PC-3 (cell line): ENCODE measurements at regions not wholly inside any gene's neighbourhood (a gene's known extent, or its start where the extent isn't known, plus 50 kb on each side); places are given as distances from the start of the nearest gene placed in this dataset.

Experiments
- EZH2 ChIP-seq: fragments of 300-600 bp; sonication (generic); IDR thresholded peaks from one replicate; pipeline ENCODE4 v1.6.1; 2017; ENCODE audit warnings: antibody characterized with exemption, mild to moderate bottlenecking, low read length; ENCODE audit not compliant: unreplicated experiment
- EZH2phosphoT487 ChIP-seq: fragments of 300-600 bp; sonication (generic); IDR thresholded peaks from 2 replicates; pipeline ENCODE4 v1.6.1; 2018; ENCODE audit warnings: mild to moderate bottlenecking, antibody characterized with exemption, low read length, borderline replicate concordance
- TF ChIP-seq, protein P1 (sequence below): fragments of 300-600 bp; sonication (generic); conservative IDR thresholded peaks from 2 replicates; pipeline ENCODE4 v1.5.1; 2017; ENCODE audit warnings: antibody characterized with exemption, low read depth, mild to moderate bottlenecking, low read length

DNA sequence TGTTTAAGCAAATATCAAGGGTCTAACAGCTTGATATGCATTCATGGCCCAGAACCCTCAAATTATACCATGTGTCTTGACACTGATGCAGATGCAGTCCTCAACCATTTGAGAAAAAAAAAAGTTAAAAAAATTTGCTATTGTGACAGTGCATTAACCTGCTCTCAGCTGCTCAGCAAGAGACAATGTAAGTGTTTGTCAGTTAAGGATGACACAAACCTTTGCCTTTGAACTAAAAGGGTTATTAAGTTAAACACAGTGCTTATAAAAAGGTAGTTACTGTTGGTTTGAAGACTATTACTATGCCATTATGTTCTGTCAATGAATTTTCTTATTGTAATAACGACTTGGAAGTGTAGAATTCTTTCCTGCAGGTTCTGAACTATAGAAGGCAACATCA, 655.6 kb upstream of the NEGR1 start:
- TF ChIP-seq, protein P1, sequence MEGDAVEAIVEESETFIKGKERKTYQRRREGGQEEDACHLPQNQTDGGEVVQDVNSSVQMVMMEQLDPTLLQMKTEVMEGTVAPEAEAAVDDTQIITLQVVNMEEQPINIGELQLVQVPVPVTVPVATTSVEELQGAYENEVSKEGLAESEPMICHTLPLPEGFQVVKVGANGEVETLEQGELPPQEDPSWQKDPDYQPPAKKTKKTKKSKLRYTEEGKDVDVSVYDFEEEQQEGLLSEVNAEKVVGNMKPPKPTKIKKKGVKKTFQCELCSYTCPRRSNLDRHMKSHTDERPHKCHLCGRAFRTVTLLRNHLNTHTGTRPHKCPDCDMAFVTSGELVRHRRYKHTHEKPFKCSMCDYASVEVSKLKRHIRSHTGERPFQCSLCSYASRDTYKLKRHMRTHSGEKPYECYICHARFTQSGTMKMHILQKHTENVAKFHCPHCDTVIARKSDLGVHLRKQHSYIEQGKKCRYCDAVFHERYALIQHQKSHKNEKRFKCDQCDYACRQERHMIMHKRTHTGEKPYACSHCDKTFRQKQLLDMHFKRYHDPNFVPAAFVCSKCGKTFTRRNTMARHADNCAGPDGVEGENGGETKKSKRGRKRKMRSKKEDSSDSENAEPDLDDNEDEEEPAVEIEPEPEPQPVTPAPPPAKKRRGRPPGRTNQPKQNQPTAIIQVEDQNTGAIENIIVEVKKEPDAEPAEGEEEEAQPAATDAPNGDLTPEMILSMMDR = no peak
- TF ChIP-seq EZH2 (no peak), EZH2phosphoT487 (no peak)
